B cell (primary cell): ENCODE measurements at regions not wholly inside any gene's neighbourhood (a gene's known extent, or its start where the extent isn't known, plus 50 kb on each side); places are given as distances from the start of the nearest gene placed in this dataset.

Experiments used
- CTCF ChIP-seq: fragments of 200-600 bp; IDR thresholded peaks from one replicate; pipeline ENCODE4 v1.8.0; 2022; ENCODE audit warnings: antibody characterized with exemption, mild to moderate bottlenecking
- EZH2 ChIP-seq: IDR thresholded peaks from 2 replicates; pipeline ENCODE4 v1.6.1; 2012; ENCODE audit warnings: borderline replicate concordance, low read depth, mild to moderate bottlenecking, moderate library complexity, low read length; ENCODE audit not compliant: insufficient read depth, poor library complexity, severe bottlenecking

GRCh38 chr2:219792446-219792845 lies 165.0 kb downstream of the SLC4A3 start:
- TF ChIP-seq EZH2: no peak
- TF ChIP-seq CTCF: no peak
